LNCAP (cell line): ENCODE measurements at regions not wholly inside any gene's neighbourhood (a gene's known extent, or its start where the extent isn't known, plus 50 kb on each side); places are given as distances from the start of the nearest gene placed in this dataset.

Source experiments
- CTCF ChIP-seq: fragments of 450-650 bp; IDR thresholded peaks from 2 replicates; pipeline ENCODE4 v1.5.1; 2017; ENCODE audit warnings: mild to moderate bottlenecking

GRCh38 chr7:70919481-70920073 is 212.4 kb upstream of the GALNT17 start:
- no peak for TF ChIP-seq CTCF

GRCh38 chr7:70920876-70921275 is 211.1 kb upstream of the GALNT17 start:
- TF ChIP-seq CTCF, result no peak

- TF ChIP-seq CTCF, result no peak
These were observed 208.6 kb upstream of the GALNT17 start for GRCh38 chr7:70923181-70923845.

- no peak for TF ChIP-seq CTCF
These were observed 206.4 kb upstream of the GALNT17 start for GRCh38 chr7:70925411-70926115.

- TF ChIP-seq CTCF, result no peak
These were observed 205.3 kb upstream of the GALNT17 start for GRCh38 chr7:70926666-70927065.

- TF ChIP-seq CTCF, result no peak
These were observed 196.6 kb upstream of the GALNT17 start for GRCh38 chr7:70935311-70935710.

- no peak for TF ChIP-seq CTCF
These were observed 196.1 kb upstream of the GALNT17 start for GRCh38 chr7:70935854-70936253.
